ENCODE measurements at regions not wholly inside any gene's neighbourhood (a gene's known extent, or its start where the extent isn't known, plus 50 kb on each side); places are given as distances from the start of the nearest gene placed in this dataset.

DNA sequence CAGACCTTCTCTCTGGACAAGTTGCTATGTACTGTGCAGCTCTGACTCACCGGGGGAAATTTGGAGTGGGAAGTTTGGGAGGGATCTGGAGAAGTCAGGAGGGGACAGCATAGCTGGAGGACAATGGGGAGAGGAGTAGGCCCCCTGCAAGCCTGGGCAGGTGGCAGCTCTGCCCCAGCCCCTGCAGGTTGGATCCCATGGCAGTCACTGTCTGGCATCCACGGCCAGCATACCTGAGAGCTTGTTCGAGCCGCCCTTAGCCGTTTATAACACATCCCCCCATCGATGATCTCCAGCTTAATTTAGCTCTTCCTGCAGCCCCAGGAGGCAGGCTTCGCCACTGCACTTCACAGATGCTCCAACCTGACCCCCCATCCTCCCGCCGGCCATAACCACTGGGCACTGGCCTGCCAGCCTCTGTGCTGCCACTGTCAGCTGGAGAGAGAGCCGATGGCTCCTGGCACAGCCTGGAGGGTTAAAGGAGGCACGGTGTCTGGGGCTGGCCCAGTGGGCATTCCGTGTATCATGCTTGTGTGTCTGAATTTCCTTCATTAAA is 57.7 kb upstream of the RNU6ATAC start:
- H3K36me3 ChIP-seq (replicated peaks in 1 of 2) = no peaks in the 10 kb centered on the region
- TF ChIP-seq POLR2A (IDR thresholded peaks at IDR 0.05) = no peak
- TF ChIP-seq, protein P1, sequence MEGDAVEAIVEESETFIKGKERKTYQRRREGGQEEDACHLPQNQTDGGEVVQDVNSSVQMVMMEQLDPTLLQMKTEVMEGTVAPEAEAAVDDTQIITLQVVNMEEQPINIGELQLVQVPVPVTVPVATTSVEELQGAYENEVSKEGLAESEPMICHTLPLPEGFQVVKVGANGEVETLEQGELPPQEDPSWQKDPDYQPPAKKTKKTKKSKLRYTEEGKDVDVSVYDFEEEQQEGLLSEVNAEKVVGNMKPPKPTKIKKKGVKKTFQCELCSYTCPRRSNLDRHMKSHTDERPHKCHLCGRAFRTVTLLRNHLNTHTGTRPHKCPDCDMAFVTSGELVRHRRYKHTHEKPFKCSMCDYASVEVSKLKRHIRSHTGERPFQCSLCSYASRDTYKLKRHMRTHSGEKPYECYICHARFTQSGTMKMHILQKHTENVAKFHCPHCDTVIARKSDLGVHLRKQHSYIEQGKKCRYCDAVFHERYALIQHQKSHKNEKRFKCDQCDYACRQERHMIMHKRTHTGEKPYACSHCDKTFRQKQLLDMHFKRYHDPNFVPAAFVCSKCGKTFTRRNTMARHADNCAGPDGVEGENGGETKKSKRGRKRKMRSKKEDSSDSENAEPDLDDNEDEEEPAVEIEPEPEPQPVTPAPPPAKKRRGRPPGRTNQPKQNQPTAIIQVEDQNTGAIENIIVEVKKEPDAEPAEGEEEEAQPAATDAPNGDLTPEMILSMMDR (IDR thresholded peaks at IDR 0.05) = no peak
- peak overlapping the region in 1 of 5 donors; percentile 63 for H3K27ac ChIP-seq
- H3K4me3 ChIP-seq = no peak overlapping the region
- intact Hi-C loops (cut with DNase I) = no loop called here
- DNase-seq = peak in 2 of 7 donors; percentile 2 to 15
- 77 to 84% (median 81%) methylated on average over 12 of the region's 12 CpGs for WGBS, 4 donors
- peaks cover 0 to 8% of the 10 kb centered on the region in 2 donors for H3K4me1 ChIP-seq (replicated peaks in 1 of 2)
- H3K27me3 ChIP-seq = no peaks in the 10 kb centered on the region
- H3K9me3 ChIP-seq (replicated peaks in 1 of 3) = no peaks in the 10 kb centered on the region

DNA sequence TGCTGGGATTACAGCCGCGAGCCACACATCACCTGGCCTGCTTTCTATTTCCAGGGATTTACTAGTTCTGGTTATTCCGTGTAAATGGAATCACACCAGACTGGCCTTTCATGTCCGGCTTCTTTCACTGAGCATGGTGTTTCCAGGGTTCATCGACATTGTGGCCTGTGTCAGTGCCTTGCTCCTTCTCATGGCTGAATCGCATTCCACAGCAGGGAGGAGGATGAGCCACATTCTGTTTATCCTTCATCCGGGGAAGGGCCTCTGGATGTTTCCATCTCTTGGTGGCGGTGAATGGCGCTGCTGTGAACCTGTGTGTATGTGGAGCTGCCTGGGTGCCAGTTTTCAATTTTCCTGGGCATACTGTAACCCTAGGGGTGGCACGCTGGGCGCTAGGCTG is 58.7 kb upstream of the RNU6ATAC start:
- Histone ChIP-seq H3K9me3 (replicated peaks in 1 of 3) (no peaks in the 10 kb centered on the region), H3K27ac (peak overlapping the region in 3 of 5 donors; percentile 34 to 63 (median 39)), H3K27me3 (no peaks in the 10 kb centered on the region), H3K36me3 (replicated peaks in 1 of 2) (no peaks in the 10 kb centered on the region), H3K4me3 (no peak overlapping the region), H3K4me1 (replicated peaks in 1 of 2) (peaks cover 0 to 8% of the 10 kb centered on the region in 2 donors)
- 68 to 83% (median 82%) methylated on average over 11 of the region's 11 CpGs for WGBS, 4 donors
- TF ChIP-seq POLR2A (IDR thresholded peaks at IDR 0.05) = no peak
- TF ChIP-seq, protein P1 (IDR thresholded peaks at IDR 0.05) = no peak
- peak in 3 of 7 donors; percentile 13 to 29 (median 26) for DNase-seq
- intact Hi-C loops (cut with DNase I) = no loop called here

DNA sequence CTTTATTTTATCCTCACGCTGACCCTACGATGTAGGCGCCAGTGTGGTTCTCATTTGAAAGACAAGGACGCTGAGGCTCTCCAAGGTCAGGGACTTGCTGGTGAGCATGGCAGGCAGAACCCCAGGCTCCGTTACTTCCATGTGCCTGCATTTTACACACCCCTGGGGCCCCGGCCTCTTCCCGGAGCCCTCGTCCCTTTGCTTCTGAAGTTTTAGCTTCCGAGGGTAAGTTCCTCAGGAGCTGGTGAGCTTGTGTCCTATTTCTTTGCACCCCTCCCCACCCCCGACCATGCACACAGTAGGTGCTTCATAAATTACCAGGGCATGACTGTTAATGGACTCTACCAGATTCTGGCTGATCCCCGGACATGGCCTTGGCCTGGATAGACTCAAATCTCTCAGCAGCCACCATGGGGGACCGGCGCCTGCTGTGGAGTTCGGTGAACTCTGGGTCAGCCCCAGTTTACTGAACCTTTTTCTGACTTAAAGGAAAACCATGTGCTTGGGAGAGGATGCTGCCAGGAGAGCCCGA is 59.3 kb upstream of the RNU6ATAC start:
- Histone ChIP-seq H3K27ac (peak overlapping the region in 3 of 5 donors; percentile 34 to 63 (median 39)), H3K36me3 (replicated peaks in 1 of 2) (no peaks in the 10 kb centered on the region), H3K27me3 (no peaks in the 10 kb centered on the region), H3K4me1 (replicated peaks in 1 of 2) (peaks cover 0 to 8% of the 10 kb centered on the region in 2 donors), H3K4me3 (no peak overlapping the region), H3K9me3 (replicated peaks in 1 of 3) (no peaks in the 10 kb centered on the region)
- 53 to 58% (median 56%) methylated on average over 11 to 15 of the region's 15 CpGs for WGBS, 4 donors
- no peak for TF ChIP-seq POLR2A (IDR thresholded peaks at IDR 0.05)
- TF ChIP-seq, protein P1 (IDR thresholded peaks at IDR 0.05) = no peak
- DNase-seq = peak in 3 of 7 donors; percentile 14 to 48 (median 41)
- intact Hi-C loops (cut with DNase I) = no loop called here

DNA sequence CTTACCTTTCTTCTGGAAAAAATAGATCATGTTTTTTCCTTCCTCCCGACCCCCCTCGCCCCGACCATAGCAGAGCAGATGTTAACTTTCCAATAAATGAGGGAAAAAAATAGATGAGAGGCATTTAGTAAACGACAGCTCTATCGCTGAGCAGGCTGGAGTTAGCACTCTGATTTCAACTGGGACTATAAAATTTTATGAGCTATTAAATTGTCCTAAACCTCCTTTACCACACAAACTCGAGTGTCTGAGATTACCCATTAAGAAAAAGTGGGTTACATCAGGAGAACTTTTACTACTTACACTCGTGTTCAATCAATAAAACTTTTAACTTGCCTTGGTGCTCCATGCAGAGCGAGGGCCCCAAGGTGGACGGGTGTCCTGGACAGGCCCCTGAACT is 59.8 kb upstream of the RNU6ATAC start:
- no peak for DNase-seq
- intact Hi-C loops (cut with DNase I) = no loop called here
- TF ChIP-seq, protein P1 (IDR thresholded peaks at IDR 0.05) = no peak
- no peak for TF ChIP-seq POLR2A (IDR thresholded peaks at IDR 0.05)
- Histone ChIP-seq H3K4me1 (replicated peaks in 1 of 2) (peaks cover 0 to 8% of the 10 kb centered on the region in 2 donors), H3K4me3 (no peak overlapping the region), H3K27ac (peak overlapping the region in 1 of 5 donors; percentile 63), H3K27me3 (no peaks in the 10 kb centered on the region), H3K9me3 (replicated peaks in 1 of 3) (no peaks in the 10 kb centered on the region), H3K36me3 (replicated peaks in 1 of 2) (no peaks in the 10 kb centered on the region)
- 70 to 87% (median 79%) methylated on average over 9 of the region's 9 CpGs for WGBS, 4 donors
